Body of pancreas (tissue), 4 donors: ENCODE measurements at regions not wholly inside any gene's neighbourhood (a gene's known extent, or its start where the extent isn't known, plus 50 kb on each side); places are given as distances from the start of the nearest gene placed in this dataset.

Source experiments
- ATAC-seq: fragments of 150-250 bp; one replicate; pipeline ENCODE4 v1.9.1; 2016
- DNase-seq, 4 donors: peaks; one replicate each; pipeline ENCODE4 v3.0.0-alpha.2; 2019
- H3K27ac ChIP-seq, 4 donors: fragments of 200-600 bp; sonication (generic); 1 replicate in 3 of 4; 2 replicates in 1 of 4; pipeline versions ENCODE4 v1.5.1 to v1.6.1; 2016 to 2019; ENCODE audit warnings: mild to moderate bottlenecking in 1 of 4, mixed read lengths in 1 of 4, moderate library complexity in 1 of 4
- H3K27me3 ChIP-seq, 2 donors: fragments of 200-600 bp; sonication (generic); one replicate each; pipeline ENCODE4 v1.6.0; 2016; ENCODE audit warnings: mild to moderate bottlenecking in 1 of 2
- H3K36me3 ChIP-seq, 2 donors: fragments of 200-600 bp; sonication (generic); replicated peaks in 1 of 2; 2 replicates each; pipeline ENCODE4 v1.5.1; 2016; ENCODE audit warnings: low read depth in 2 of 2; ENCODE audit not compliant: insufficient read depth in 1 of 2
- H3K4me1 ChIP-seq: fragments of 200-600 bp; sonication (generic); one replicate; pipeline ENCODE4 v1.6.0; 2016
- H3K4me3 ChIP-seq, 2 donors: fragments of 200-600 bp; sonication (generic); 1 replicate in 1 of 2; 2 replicates in 1 of 2; pipeline ENCODE4 v1.5.1; 2016 to 2019
- H3K9me3 ChIP-seq, 3 donors: fragments of 200-600 bp; sonication (generic); 1 replicate in 2 of 3; 2 replicates in 1 of 3; pipeline ENCODE4 v1.5.1; 2016
- CTCF ChIP-seq, 7 experiments: fragments of 450-650 bp in 4 of 7; fragments of 200-600 bp in 3 of 7; sonication (generic) in 3 of 7; IDR thresholded peaks; one replicate each; pipeline ENCODE4 v1.5.1; 2016 to 2019; ENCODE audit warnings: antibody characterized with exemption in 7 of 7
- POLR2A ChIP-seq, 3 donors: fragments of 450-650 bp; IDR thresholded peaks; one replicate each; pipeline ENCODE4 v1.6.1; 2016; ENCODE audit warnings: antibody characterized with exemption in 3 of 3, mild to moderate bottlenecking in 2 of 3
- WGBS, 2 donors: methylation state at CpG; one replicate each; pipeline ENCODE4 v1.1.5; 2017; 5-methylcytosine and 5-hydroxymethylcytosine counted together
- intact Hi-C: fragments of 100-400 bp; cut with DNase I; formaldehyde crosslinking; loops from one replicate; pipeline ENCODE4 v1.15.1; 2023

DNA sequence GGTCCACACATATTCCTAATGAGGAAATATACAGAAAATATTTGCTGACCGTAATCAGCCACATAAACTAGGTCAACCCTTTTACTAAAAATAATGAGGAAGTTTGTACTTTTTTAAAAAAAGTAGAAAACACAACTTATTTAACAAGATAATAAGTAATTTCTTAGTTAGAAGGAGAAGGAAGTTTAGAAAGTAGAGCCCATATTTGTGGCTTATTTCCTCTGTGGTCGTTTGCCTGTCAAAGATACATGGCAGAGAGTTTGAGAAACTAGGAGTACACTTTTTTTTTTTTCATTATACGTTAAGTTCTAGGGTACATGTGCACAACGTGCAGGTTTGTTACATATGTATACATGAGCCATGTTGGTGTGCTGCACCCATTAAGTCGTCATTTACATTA, 1205.2 kb upstream of the MIR17HG start:
- 43 to 67% methylated on average over 5 of the region's 5 CpGs for WGBS, 2 donors
- intact Hi-C loops, result no loop called here
- no peaks in the 10 kb centered on the region for H3K9me3 ChIP-seq

DNA sequence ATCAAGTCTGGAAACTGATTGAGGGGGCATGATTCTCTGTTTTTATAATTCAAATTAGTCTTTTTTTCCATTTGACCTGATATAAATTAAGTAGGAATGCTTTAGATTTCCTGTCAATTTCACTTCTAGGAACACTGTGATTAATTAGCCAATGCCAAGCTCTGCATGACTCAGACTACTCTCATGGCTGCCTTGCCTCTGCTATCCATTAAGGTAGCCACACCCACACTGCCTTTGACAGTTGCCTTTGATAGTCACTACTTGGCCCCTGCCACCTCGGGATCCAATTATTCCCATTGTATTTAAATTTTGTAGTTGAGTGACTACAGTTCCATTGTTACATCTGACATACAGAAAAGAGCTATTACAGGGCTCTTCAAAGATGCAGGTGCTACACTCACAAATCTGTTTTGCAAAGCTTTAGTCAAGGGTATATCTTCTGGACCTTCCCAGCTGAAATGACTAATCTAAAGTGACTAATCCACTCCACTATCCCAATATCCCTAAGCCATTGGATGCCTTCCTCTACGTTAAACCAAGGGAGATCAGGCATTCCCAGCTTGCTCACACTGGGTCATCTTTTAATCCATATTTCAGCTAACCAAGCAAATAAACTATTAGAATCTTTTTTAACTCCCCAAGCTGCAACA, 1193.1 kb upstream of the MIR17HG start:
- intact Hi-C loops, result no loop called here
- Histone ChIP-seq H3K9me3 (no peaks in the 10 kb centered on the region), H3K4me3 (no peak overlapping the region), H3K4me1 (no peaks in the 10 kb centered on the region), H3K27ac (no peak overlapping the region), H3K27me3 (no peaks in the 10 kb centered on the region), H3K36me3 (no peaks in the 10 kb centered on the region)
- ATAC-seq (no peak), DNase-seq (no peak)
- TF ChIP-seq POLR2A (IDR thresholded peaks at IDR 0.05) (no peak), CTCF (IDR thresholded peaks at IDR 0.05) (no peak)
- 63 to 69% methylated on average over 2 of the region's 2 CpGs for WGBS, 2 donors

More for the DNA sequence above, 1205.2 kb upstream of the MIR17HG start:
- no peak overlapping the region for H3K27ac ChIP-seq
- no peak for DNase-seq
- no peak for TF ChIP-seq CTCF (IDR thresholded peaks at IDR 0.05)
- no peak for TF ChIP-seq POLR2A (IDR thresholded peaks at IDR 0.05)
- no peaks in the 10 kb centered on the region for H3K27me3 ChIP-seq
- H3K4me1 ChIP-seq, result no peaks in the 10 kb centered on the region
- no peak for ATAC-seq
- H3K36me3 ChIP-seq, result no peaks in the 10 kb centered on the region
- no peak overlapping the region for H3K4me3 ChIP-seq

- no peak for TF ChIP-seq POLR2A (IDR thresholded peaks at IDR 0.05)
- TF ChIP-seq CTCF (IDR thresholded peaks at IDR 0.05), result no peak
- intact Hi-C loops, result no loop called here
- Histone ChIP-seq H3K27me3 (no peaks in the 10 kb centered on the region), H3K27ac (no peak overlapping the region), H3K36me3 (no peaks in the 10 kb centered on the region), H3K9me3 (no peaks in the 10 kb centered on the region), H3K4me1 (no peaks in the 10 kb centered on the region), H3K4me3 (no peak overlapping the region)
- no peak for ATAC-seq
- DNase-seq, result no peak
- WGBS, 2 donors, result 9 to 18% methylated on average over 1 of the region's 1 CpG
Measured at GRCh38 chr13:90156390-90156789, 1191.1 kb upstream of the MIR17HG start.

DNA sequence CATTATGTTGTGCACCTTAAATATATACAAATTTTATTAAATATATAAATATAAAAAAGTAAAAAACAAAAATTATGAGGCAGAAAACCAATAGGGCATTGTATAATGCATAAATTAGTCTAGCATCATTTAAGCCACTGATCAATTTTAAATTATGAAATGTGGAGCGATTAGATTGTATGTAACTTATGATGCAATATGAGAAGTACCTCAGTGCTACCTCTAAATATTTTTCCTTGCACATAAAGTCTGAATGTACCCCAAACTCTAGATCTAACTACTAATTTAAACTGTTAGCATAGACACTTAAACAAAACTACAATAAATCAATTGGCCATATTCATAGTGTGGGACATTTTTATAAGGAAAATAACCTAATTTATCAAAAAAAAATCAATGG, 1178.5 kb upstream of the MIR17HG start:
- Histone ChIP-seq H3K36me3 (no peaks in the 10 kb centered on the region), H3K27ac (no peak overlapping the region)
- no peak for ATAC-seq

More for the DNA sequence above, 1178.5 kb upstream of the MIR17HG start:
- Histone ChIP-seq H3K4me3 (no peak overlapping the region), H3K4me1 (no peaks in the 10 kb centered on the region), H3K27me3 (no peaks in the 10 kb centered on the region), H3K9me3 (no peaks in the 10 kb centered on the region)
- DNase-seq, result no peak
- WGBS, 2 donors, result 75 to 85% methylated on average over 1 of the region's 1 CpG
- intact Hi-C loops, result no loop called here
- TF ChIP-seq POLR2A (IDR thresholded peaks at IDR 0.05) (no peak), CTCF (IDR thresholded peaks at IDR 0.05) (no peak)
